ENCODE measurements at regions not wholly inside any gene's neighbourhood (a gene's known extent, or its start where the extent isn't known, plus 50 kb on each side); places are given as distances from the start of the nearest gene placed in this dataset.

- H3K4me1 ChIP-seq = no peaks in the 10 kb centered on the region
- no peaks in the 10 kb centered on the region for H3K9me3 ChIP-seq (replicated peaks)
- H3K4me3 ChIP-seq = no peak overlapping the region
- H3K27ac ChIP-seq (replicated peaks) = no peak overlapping the region
- intact Hi-C loops (cut with micrococcal nuclease) = no loop called here
- H3K36me3 ChIP-seq = no peaks in the 10 kb centered on the region
- no peak for DNase-seq
- H3K27me3 ChIP-seq (ENCODE audit: low read depth) = peaks cover 24% of the 10 kb centered on the region
- no peak for TF ChIP-seq CTCF (IDR thresholded peaks at IDR 0.05; ENCODE audit: borderline replicate concordance)
These were observed 471.5 kb downstream of the TSHZ3 start for GRCh38 chr19:30877661-30878113.

- Histone ChIP-seq H3K27ac (replicated peaks) (no peak overlapping the region), H3K4me1 (no peaks in the 10 kb centered on the region), H3K36me3 (no peaks in the 10 kb centered on the region), H3K9me3 (replicated peaks) (no peaks in the 10 kb centered on the region), H3K27me3 (ENCODE audit: low read depth) (peaks cover 24% of the 10 kb centered on the region), H3K4me3 (no peak overlapping the region)
- DNase-seq = no peak
- TF ChIP-seq CTCF (IDR thresholded peaks at IDR 0.05; ENCODE audit: borderline replicate concordance) = no peak
- intact Hi-C loops (cut with micrococcal nuclease) = no loop called here
These were observed 475.5 kb downstream of the TSHZ3 start for GRCh38 chr19:30873691-30874090.

DNA sequence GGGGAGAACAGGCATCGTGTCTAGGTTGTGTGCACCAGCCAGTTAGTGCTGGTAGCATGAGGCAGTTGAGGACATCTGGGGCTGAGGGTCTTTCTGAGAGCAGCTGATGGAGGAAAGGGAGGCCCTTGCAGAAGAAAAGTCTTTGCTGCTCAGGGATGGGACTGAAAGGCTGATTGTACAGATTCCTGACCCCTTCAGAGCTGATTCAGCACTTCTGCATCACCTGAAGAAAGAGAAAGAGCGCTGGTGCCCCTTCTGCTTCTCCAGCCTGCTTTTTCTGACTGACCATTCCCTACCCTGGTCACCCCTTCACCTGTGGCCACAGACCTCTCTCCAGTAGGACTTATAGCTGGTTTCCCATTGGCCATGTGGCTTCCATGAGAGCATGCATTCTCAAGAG is 476.2 kb downstream of the TSHZ3 start:
- intact Hi-C loops (cut with micrococcal nuclease) = no loop called here
- DNase-seq = no peak
- TF ChIP-seq CTCF (IDR thresholded peaks at IDR 0.05; ENCODE audit: borderline replicate concordance) = no peak
- no peaks in the 10 kb centered on the region for H3K4me1 ChIP-seq
- no peaks in the 10 kb centered on the region for H3K9me3 ChIP-seq (replicated peaks)
- no peaks in the 10 kb centered on the region for H3K36me3 ChIP-seq
- peaks cover 28% of the 10 kb centered on the region for H3K27me3 ChIP-seq (ENCODE audit: low read depth)
- H3K4me3 ChIP-seq = no peak overlapping the region
- no peak overlapping the region for H3K27ac ChIP-seq (replicated peaks)

DNA sequence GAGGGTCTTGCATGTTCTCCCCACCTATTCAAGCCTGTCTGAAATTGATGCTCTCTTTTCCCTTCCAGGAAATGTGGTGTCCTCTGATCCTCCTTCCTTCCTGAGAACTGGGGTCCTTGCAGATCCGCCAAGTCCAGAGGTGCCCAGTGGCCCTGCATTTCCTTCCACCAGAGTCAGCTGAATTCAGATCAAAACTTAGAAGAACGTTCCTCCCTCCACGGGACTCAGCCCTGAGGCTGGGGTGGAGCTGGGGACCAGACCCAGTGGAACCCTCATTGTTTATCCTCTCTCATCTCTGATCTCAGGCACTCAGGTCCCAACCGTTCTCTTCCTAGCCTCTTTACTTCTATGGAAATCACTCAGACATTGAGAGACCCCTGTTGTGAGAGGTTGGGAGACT is 477.3 kb downstream of the TSHZ3 start:
- Histone ChIP-seq H3K4me3 (no peak overlapping the region), H3K36me3 (no peaks in the 10 kb centered on the region), H3K9me3 (replicated peaks) (peaks cover 5% of the 10 kb centered on the region), H3K27me3 (ENCODE audit: low read depth) (peaks cover 31% of the 10 kb centered on the region), H3K4me1 (no peaks in the 10 kb centered on the region), H3K27ac (replicated peaks) (no peak overlapping the region)
- DNase-seq = no peak
- intact Hi-C loops (cut with micrococcal nuclease) = no loop called here
- no peak for TF ChIP-seq CTCF (IDR thresholded peaks at IDR 0.05; ENCODE audit: borderline replicate concordance)

- H3K27me3 ChIP-seq (ENCODE audit: low read depth) = peaks cover 31% of the 10 kb centered on the region
- no peaks in the 10 kb centered on the region for H3K4me1 ChIP-seq
- intact Hi-C loops (cut with micrococcal nuclease) = no loop called here
- no peak for DNase-seq
- H3K9me3 ChIP-seq (replicated peaks) = peaks cover 6% of the 10 kb centered on the region
- H3K27ac ChIP-seq (replicated peaks) = no peak overlapping the region
- no peaks in the 10 kb centered on the region for H3K36me3 ChIP-seq
- no peak overlapping the region for H3K4me3 ChIP-seq
- TF ChIP-seq CTCF (IDR thresholded peaks at IDR 0.05; ENCODE audit: borderline replicate concordance) = no peak
These were observed 478.4 kb downstream of the TSHZ3 start for GRCh38 chr19:30870876-30871275.

DNA sequence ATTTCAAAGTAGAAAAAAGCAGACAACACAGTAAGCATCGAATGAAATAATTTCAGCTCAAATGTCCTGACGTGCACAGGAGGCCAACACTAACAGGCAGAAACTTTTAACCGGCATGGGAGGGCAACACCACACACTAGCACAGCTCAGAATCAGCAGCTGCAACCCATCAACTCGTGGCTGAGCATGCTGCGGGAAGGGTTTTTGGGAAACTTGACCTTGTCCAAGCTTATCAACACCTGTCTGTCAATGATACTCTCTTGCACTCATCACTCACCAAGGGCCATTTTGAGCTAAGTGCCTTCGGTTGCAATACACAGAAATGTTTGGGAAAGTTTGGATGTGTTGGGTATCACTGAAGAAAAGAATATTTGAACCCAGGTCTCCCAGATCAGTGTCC is 483.7 kb downstream of the TSHZ3 start:
- Histone ChIP-seq H3K4me1 (no peaks in the 10 kb centered on the region), H3K27me3 (ENCODE audit: low read depth) (peaks cover 62% of the 10 kb centered on the region), H3K27ac (replicated peaks) (no peak overlapping the region), H3K9me3 (replicated peaks) (peaks cover 6% of the 10 kb centered on the region), H3K36me3 (no peaks in the 10 kb centered on the region), H3K4me3 (no peak overlapping the region)
- TF ChIP-seq CTCF (IDR thresholded peaks at IDR 0.05; ENCODE audit: borderline replicate concordance) = no peak
- intact Hi-C loops (cut with micrococcal nuclease) = no loop called here
- DNase-seq = no peak

Measured in left ventricle myocardium inferior (tissue), 1 donor.